Loucy (cell line): ENCODE measurements at regions not wholly inside any gene's neighbourhood (a gene's known extent, or its start where the extent isn't known, plus 50 kb on each side); places are given as distances from the start of the nearest gene placed in this dataset.

Experiments used
- EZH2phosphoT487 ChIP-seq: fragments of 200-600 bp; IDR thresholded peaks from 2 replicates; pipeline ENCODE4 v1.6.1; 2018; ENCODE audit warnings: antibody characterized with exemption, mild to moderate bottlenecking, moderate library complexity, borderline replicate concordance
- TF ChIP-seq, protein P1 (sequence below): fragments of 200-600 bp; sonication (generic); conservative IDR thresholded peaks from 2 replicates; pipeline ENCODE4 v1.5.1; 2014; ENCODE audit warnings: mild to moderate bottlenecking, antibody characterized with exemption, low read length

DNA sequence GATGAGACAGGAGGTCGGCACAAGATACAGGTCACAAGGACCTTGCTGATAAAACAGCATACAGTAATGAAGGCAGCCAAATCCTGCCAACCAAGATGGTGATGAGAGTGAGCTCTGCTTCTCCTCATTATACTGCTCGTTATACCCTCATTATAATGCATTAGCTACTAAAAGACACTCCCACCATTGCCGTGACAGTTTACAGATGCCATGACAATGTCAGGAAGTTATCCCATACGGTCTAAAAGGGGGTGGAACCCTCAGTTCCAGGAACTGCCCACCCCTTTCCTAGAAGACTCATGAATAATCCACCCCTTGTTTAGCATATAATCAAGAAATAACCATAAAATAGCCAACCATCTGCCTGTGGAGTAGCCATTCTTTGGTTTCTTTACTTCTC is 224.2 kb downstream of the RBM43 start:
- TF ChIP-seq, protein P1, sequence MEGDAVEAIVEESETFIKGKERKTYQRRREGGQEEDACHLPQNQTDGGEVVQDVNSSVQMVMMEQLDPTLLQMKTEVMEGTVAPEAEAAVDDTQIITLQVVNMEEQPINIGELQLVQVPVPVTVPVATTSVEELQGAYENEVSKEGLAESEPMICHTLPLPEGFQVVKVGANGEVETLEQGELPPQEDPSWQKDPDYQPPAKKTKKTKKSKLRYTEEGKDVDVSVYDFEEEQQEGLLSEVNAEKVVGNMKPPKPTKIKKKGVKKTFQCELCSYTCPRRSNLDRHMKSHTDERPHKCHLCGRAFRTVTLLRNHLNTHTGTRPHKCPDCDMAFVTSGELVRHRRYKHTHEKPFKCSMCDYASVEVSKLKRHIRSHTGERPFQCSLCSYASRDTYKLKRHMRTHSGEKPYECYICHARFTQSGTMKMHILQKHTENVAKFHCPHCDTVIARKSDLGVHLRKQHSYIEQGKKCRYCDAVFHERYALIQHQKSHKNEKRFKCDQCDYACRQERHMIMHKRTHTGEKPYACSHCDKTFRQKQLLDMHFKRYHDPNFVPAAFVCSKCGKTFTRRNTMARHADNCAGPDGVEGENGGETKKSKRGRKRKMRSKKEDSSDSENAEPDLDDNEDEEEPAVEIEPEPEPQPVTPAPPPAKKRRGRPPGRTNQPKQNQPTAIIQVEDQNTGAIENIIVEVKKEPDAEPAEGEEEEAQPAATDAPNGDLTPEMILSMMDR = no peak
- TF ChIP-seq EZH2phosphoT487 = no peak
